ENCODE measurements at regions not wholly inside any gene's neighbourhood (a gene's known extent, or its start where the extent isn't known, plus 50 kb on each side); places are given as distances from the start of the nearest gene placed in this dataset.

DNA sequence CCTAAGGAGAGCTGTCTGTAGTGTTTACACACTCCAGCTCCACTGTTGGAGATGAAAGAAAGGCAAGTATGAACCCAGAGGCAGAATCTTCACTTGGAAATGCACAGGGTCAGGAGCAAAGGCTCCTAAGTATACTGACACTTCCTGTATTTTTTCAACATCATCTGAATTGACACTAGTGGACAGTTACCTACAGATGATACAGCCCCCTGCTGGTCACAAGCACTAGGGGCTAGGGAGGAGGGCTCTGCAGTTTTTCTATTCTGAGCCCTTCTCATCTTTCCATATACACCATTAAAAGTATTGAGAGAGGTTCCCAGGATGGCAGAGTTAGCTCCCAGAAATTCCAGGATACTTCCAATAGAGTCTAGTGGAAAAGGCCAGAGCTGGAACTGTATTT is 290.3 kb upstream of the API5 start:
- no peak for TF ChIP-seq EP300 (IDR thresholded peaks at IDR 0.05)
- TF ChIP-seq, protein P1, sequence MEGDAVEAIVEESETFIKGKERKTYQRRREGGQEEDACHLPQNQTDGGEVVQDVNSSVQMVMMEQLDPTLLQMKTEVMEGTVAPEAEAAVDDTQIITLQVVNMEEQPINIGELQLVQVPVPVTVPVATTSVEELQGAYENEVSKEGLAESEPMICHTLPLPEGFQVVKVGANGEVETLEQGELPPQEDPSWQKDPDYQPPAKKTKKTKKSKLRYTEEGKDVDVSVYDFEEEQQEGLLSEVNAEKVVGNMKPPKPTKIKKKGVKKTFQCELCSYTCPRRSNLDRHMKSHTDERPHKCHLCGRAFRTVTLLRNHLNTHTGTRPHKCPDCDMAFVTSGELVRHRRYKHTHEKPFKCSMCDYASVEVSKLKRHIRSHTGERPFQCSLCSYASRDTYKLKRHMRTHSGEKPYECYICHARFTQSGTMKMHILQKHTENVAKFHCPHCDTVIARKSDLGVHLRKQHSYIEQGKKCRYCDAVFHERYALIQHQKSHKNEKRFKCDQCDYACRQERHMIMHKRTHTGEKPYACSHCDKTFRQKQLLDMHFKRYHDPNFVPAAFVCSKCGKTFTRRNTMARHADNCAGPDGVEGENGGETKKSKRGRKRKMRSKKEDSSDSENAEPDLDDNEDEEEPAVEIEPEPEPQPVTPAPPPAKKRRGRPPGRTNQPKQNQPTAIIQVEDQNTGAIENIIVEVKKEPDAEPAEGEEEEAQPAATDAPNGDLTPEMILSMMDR (IDR thresholded peaks at IDR 0.05), result no peak
- Histone ChIP-seq H3K4me3 (no peak overlapping the region), H3K27ac (no peak overlapping the region), H3K27me3 (no peaks in the 10 kb centered on the region), H3K9me3 (no peaks in the 10 kb centered on the region), H3K4me1 (no peaks in the 10 kb centered on the region), H3K36me3 (no peaks in the 10 kb centered on the region)
- ATAC-seq, result no peak

DNA sequence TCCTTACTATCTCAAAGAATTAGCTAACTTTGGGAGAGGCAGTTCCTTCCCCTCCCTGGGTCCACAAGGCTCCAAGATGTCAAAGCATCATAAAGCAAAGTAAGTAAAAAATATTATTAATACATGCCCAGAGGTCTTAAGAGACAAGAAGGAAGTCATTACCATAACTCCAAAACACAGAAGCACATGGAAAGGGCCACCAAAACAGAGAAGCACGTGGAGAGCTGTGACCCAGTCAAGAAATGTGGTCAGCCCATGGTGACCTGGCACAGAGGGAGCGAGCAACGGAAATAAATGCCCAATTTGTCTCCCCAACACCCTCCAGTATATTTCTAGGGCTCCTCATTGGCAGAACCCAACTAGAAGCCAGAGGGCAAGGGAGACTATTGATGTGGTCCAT is 277.5 kb upstream of the API5 start:
- WGBS, 2 donors (ENCODE audit: low coverage in 1 of 2), result 65 to 67% methylated on average over 2 to 3 of the region's 3 CpGs
- no peak overlapping the region for H3K27ac ChIP-seq
- H3K4me3 ChIP-seq, result no peak overlapping the region

DNA sequence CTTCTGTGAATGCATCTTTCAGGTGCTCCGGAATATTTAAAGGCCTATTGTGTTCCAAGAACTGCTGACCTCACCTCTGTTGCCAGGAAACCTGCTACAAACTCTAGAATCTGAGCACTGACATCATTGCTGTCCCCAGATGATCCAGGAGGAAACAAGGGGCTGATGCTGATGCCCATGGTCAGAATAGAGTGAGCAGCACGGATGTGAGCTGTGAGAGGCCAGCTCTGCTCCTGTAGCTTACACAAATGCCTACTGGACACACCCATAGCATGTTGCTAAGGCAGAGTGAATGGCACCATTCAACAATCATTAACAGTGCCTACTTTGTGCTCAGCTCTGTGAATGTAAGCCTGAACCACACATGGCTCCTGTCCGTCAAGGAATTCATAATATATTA is 276.7 kb upstream of the API5 start:
- Histone ChIP-seq H3K9me3 (no peaks in the 10 kb centered on the region), H3K4me3 (no peak overlapping the region), H3K27ac (no peak overlapping the region), H3K36me3 (no peaks in the 10 kb centered on the region), H3K27me3 (no peaks in the 10 kb centered on the region), H3K4me1 (no peaks in the 10 kb centered on the region)
- 56 to 59% methylated on average over 2 of the region's 3 CpGs for WGBS, 2 donors (ENCODE audit: low coverage in 1 of 2)
- ATAC-seq, result no peak
- TF ChIP-seq POLR2A (IDR thresholded peaks at IDR 0.05) (no peak), POLR2AphosphoS5 (IDR thresholded peaks at IDR 0.05) (no peak), EP300 (IDR thresholded peaks at IDR 0.05) (no peak)
- TF ChIP-seq, protein P1 (IDR thresholded peaks at IDR 0.05), result no peak

More for the DNA sequence above, 277.5 kb upstream of the API5 start:
- ATAC-seq, result no peak
- Histone ChIP-seq H3K27me3 (no peaks in the 10 kb centered on the region), H3K36me3 (no peaks in the 10 kb centered on the region), H3K9me3 (no peaks in the 10 kb centered on the region), H3K4me1 (no peaks in the 10 kb centered on the region)
- TF ChIP-seq, protein P1 (IDR thresholded peaks at IDR 0.05), result no peak
- TF ChIP-seq EP300 (IDR thresholded peaks at IDR 0.05) (no peak), POLR2A (IDR thresholded peaks at IDR 0.05) (no peak), POLR2AphosphoS5 (IDR thresholded peaks at IDR 0.05) (no peak)

DNA sequence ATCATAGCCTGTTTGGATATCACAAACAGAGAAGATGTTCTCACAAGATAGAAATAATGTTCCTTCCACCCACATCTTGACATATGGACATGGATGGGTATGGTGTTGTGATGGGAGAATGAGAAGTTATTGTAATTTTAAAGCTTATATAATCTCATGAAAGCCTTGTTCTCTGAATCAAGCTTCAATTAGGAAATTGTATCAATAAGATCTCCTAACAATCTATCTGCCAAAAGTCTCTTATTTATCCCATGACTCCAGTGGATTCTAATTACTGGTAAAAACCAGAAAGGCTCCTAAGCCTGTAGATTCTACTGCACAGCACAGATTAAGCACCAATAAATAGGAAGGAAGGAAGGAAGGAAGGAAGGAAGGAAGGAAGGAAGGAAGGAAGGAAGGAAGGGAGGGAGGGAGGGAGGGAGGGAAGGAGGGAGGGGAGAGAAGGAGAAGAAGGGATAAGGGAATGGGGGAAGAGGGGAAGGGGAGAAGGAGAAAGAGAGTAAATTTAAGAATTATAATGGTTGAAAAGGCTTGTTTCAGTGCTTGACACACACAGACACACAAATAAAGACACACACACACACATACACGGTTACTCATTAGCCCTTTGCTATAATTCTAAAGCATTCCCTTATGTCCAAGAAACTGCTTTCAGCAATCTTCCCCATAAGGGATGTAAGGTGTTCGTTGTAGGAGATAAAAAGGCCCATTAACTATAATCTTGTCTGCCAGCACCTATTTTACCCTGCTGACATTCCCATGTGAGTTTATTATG is 258.0 kb upstream of the API5 start:
- no peak for ATAC-seq
- H3K4me1 ChIP-seq, result no peaks in the 10 kb centered on the region
- H3K4me3 ChIP-seq, result no peak overlapping the region
- H3K36me3 ChIP-seq, result no peaks in the 10 kb centered on the region
- H3K27me3 ChIP-seq, result no peaks in the 10 kb centered on the region
- no peaks in the 10 kb centered on the region for H3K9me3 ChIP-seq
- no peak for TF ChIP-seq EP300 (IDR thresholded peaks at IDR 0.05)
- TF ChIP-seq, protein P1 (IDR thresholded peaks at IDR 0.05), result no peak
- TF ChIP-seq POLR2A (IDR thresholded peaks at IDR 0.05), result no peak
- no peak for TF ChIP-seq POLR2AphosphoS5 (IDR thresholded peaks at IDR 0.05)
- H3K27ac ChIP-seq, result no peak overlapping the region
- 24 to 32% methylated on average over 2 of the region's 2 CpGs for WGBS, 2 donors (ENCODE audit: low coverage in 1 of 2)

DNA sequence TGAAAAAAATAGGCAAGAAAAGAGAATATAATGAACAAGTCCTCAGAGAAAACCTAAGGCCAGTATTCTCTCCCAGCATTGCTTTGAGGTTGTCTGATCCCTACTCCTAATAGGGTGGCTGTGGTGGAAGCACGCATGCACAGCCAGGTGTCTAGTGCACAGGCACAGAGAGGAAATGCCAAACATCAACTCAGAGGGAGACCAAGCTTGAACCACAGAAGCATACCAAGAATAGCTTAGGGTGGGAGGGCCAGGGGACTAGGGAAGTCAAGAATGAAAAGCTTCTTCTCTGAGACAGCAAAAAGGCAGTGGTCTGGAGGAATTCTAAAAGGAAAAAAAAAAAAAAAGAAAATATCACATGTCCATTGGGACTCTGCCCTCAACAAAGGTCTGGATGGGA is 244.1 kb upstream of the API5 start:
- ATAC-seq, result no peak
- H3K9me3 ChIP-seq, result no peaks in the 10 kb centered on the region
- H3K36me3 ChIP-seq, result no peaks in the 10 kb centered on the region
- H3K27ac ChIP-seq, result no peak overlapping the region
- 60 to 67% methylated on average over 1 of the region's 1 CpG for WGBS, 2 donors (ENCODE audit: low coverage in 1 of 2)
- TF ChIP-seq POLR2AphosphoS5 (IDR thresholded peaks at IDR 0.05) (no peak), EP300 (IDR thresholded peaks at IDR 0.05) (no peak), POLR2A (IDR thresholded peaks at IDR 0.05) (no peak)
- TF ChIP-seq, protein P1 (IDR thresholded peaks at IDR 0.05), result no peak
- no peaks in the 10 kb centered on the region for H3K27me3 ChIP-seq
- no peaks in the 10 kb centered on the region for H3K4me1 ChIP-seq
- H3K4me3 ChIP-seq, result no peak overlapping the region

All from gastroesophageal sphincter (tissue), 4 donors.